ENCODE measurements at regions not wholly inside any gene's neighbourhood (a gene's known extent, or its start where the extent isn't known, plus 50 kb on each side); places are given as distances from the start of the nearest gene placed in this dataset.

- no peak overlapping the region for H3K4me3 ChIP-seq
- no peaks in the 10 kb centered on the region for H3K36me3 ChIP-seq
- intact Hi-C loops (cut with DNase I; ENCODE audit: low total_unique reads): no loop called here
- H3K4me1 ChIP-seq: no peaks in the 10 kb centered on the region
- H3K9me3 ChIP-seq: no peaks in the 10 kb centered on the region
- H3K27ac ChIP-seq: no peak overlapping the region
- no peak for DNase-seq
- no peak for TF ChIP-seq CTCF (IDR thresholded peaks at IDR 0.05)
- no peak for TF ChIP-seq POLR2A (IDR thresholded peaks at IDR 0.05)
- H3K27me3 ChIP-seq: no peaks in the 10 kb centered on the region
Measured at GRCh38 chr11:134637091-134638015, 225.3 kb upstream of the B3GAT1 start.

GRCh38 chr11:134636071-134636470 is 224.0 kb upstream of the B3GAT1 start:
- TF ChIP-seq POLR2A (IDR thresholded peaks at IDR 0.05) (no peak), CTCF (IDR thresholded peaks at IDR 0.05) (no peak)
- DNase-seq: no peak
- Histone ChIP-seq H3K4me1 (no peaks in the 10 kb centered on the region), H3K4me3 (no peak overlapping the region), H3K27me3 (no peaks in the 10 kb centered on the region), H3K27ac (no peak overlapping the region), H3K9me3 (no peaks in the 10 kb centered on the region), H3K36me3 (no peaks in the 10 kb centered on the region)
- intact Hi-C loops (cut with DNase I; ENCODE audit: low total_unique reads): no loop called here

GRCh38 chr11:134634897-134635831 is 223.1 kb upstream of the B3GAT1 start:
- Histone ChIP-seq H3K9me3 (no peaks in the 10 kb centered on the region), H3K36me3 (no peaks in the 10 kb centered on the region), H3K27ac (no peak overlapping the region), H3K27me3 (no peaks in the 10 kb centered on the region), H3K4me3 (no peak overlapping the region), H3K4me1 (no peaks in the 10 kb centered on the region)
- DNase-seq: no peak
- intact Hi-C loops (cut with DNase I; ENCODE audit: low total_unique reads): no loop called here
- TF ChIP-seq CTCF (IDR thresholded peaks at IDR 0.05) (no peak), POLR2A (IDR thresholded peaks at IDR 0.05) (no peak)

- Histone ChIP-seq H3K9me3 (no peaks in the 10 kb centered on the region), H3K36me3 (no peaks in the 10 kb centered on the region), H3K4me1 (no peaks in the 10 kb centered on the region), H3K4me3 (no peak overlapping the region), H3K27ac (no peak overlapping the region), H3K27me3 (no peaks in the 10 kb centered on the region)
- intact Hi-C loops (cut with DNase I; ENCODE audit: low total_unique reads): no loop called here
- no peak for DNase-seq
- TF ChIP-seq POLR2A (IDR thresholded peaks at IDR 0.05): no peak
- no peak for TF ChIP-seq CTCF (IDR thresholded peaks at IDR 0.05)
Measured at GRCh38 chr11:134633276-134633675, 221.2 kb upstream of the B3GAT1 start.

Measured in uterus (tissue), 3 donors.